ENCODE measurements at regions not wholly inside any gene's neighbourhood (a gene's known extent, or its start where the extent isn't known, plus 50 kb on each side); places are given as distances from the start of the nearest gene placed in this dataset.
A peak's percentile ranks its signal among the peaks of the same experiment; 100 is the strongest.

DNA sequence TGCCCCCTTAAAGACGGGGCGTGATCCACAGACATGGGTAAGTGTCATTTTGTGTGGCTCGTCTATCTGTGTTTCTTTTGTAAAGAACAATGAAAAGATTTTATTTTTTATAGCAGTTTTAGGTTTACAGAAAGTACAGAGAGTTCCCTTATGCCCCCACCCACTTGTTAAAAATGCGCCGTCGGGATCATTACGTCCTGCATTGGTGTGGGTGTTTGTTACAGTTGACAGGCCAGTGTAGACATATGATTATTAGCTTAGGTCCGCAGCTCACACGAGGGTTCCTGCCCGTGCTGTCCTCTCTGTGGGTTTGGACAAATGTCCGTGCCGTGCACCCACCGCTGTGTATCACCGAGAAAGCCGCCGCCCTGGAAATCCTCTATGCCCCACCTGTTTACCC lies 50.5 kb downstream of the RGS12 start:
- DNase-seq: no peak

DNA sequence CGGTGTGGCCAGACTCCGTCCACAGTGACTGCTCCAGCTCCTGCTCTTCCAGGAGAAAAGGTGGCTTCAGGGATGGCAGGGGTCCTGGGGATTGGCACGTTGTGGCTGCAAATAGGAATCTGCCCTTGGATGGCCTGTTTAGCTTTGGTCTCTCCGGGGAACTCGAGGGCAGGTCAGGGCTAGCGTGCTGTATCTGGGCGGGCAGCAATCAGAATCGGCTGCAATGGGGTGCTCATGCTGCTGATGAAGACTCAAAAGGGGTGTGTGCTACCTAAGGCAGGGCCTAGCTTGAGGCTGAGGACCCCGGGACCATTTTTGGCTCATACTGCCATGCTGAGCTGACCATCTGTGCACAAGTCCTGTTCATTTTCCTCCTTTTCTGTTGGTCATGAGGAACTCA lies 51.3 kb downstream of the RGS12 start:
- DNase-seq: no peak

DNA sequence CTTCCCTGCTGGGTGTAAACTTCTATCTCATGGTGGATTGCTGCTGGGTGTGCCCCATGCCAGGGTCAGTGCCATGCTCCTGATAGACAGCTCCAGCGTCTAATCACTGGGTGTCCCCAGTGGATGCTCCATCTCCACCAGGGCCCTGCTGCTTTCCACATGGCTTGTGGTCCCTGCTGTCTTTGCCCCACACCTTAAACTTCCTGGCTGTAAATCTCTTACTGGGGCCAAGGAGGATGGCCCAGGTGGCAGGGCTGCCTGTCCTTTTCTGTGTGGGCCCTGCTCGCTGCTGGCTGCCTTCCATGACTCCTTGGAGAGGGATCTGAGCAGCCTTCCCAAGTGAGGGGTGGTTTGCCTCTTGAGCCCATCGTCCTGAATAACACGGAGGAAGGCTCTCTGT lies 51.8 kb downstream of the RGS12 start:
- no peak for DNase-seq

DNA sequence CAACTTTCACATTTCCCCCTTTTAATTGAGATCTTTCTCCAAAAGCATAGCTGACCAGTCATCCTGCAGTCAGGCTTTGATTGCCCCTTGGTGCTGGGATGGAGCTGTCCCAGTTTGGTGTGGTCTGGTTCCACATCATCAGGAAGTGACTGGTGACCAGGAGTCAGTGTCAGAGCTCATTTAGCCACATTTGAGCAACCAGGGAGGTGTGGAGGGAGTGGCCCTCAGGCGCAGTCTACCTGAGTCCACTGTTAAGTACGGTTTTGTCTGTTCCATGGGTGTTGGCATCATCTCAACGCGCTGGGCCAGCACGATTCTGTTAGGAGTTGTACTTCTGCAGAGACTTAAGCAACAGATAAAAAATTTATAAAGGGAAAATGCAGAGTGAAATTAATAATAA lies 52.6 kb downstream of the RGS12 start:
- no peak for DNase-seq

DNA sequence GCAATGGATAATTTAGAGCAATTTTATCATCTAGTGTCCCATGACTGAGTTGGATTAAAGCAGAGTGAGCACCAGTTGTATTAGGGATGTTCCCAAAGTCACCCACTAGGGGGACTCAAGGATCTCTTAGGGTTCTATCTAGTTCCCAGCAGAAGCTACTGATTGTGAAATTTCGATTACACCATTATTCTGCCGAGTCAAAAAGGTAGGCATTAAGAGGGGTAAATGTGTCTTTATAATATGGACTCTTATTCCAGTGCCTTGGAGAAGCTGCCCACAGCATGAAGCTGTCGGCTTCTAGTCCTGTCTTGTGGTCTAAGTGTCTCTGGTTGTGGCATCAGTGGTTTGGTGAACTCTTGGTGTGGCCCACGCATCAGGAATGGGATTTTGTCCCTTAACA lies 53.3 kb downstream of the RGS12 start:
- DNase-seq: peak; percentile 77

DNA sequence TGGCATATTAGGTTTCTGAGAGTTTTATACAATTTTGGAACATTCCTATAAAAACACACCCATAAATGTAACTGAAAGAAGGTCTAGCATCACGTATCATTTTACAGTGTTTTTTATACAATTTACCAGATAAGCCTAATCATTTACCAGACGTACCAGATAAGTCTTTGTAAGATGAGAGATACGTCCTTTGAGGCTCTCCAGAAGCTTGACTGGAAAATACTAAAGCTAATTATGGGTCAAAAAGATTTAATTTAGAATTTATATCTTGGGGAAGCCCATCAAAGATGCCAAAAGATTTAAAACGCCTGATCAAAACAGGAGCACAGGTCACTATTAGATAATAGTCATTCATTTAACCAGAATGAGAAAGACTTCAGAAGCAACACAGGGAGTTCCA lies 55.0 kb downstream of the RGS12 start:
- DNase-seq: no peak

DNA sequence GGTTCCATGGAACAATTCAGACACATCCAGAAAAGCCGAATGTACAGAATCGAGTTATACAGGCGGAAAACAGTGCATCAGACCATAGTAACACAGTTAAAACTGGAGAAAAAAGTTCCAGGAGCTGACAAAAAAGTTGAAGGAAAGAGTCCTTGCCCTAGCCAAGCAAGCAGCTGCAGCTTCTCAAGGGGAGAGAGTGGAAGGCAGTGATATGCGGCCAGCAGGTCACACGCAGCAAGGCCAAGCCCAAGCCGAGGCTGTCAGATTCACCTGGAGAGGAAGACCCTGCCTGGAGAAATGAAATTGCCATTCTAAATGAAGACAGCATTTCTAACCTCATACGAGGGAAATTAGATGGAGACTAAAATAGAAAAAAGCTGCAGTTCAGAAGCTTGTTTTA lies 55.8 kb downstream of the RGS12 start:
- no peak for DNase-seq

DNA sequence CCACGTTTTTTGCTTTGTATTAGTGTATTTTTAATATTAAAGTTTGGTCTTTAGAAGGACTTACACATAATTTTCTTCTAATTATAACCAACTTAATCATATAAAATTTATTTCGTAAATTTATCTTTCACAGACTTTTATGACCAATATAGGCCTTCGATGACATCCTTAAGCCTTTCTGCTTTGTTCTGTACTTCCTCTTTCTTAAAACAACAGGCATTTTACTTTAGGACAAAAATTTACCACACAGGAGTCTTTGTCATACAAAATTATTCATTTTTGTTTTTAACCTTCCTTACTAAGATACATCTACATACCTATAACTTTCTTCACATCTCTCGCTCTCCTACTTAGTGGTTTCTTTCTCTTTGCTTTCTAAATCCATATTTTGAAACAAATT lies 56.3 kb downstream of the RGS12 start:
- DNase-seq: no peak

DNA sequence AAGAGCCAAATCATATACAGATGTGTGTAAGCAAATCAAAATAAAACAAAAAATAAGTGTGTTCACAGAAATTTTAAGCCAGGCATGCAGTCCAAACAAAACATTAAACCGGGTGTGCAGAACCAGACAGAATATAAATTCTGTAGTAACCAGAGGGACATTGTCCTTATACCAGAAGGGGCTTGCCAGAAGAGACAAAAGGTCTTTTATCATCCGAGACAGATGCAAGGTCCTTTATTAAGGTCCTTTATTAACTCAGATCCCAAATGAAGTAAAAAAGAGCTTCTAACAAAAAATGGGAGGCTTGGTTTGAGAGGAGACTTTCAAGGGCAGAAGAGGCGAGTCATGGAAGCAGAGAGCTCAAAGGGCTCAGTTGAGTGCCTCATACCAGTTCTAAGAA lies 59.2 kb downstream of the RGS12 start:
- no peak for DNase-seq

DNA sequence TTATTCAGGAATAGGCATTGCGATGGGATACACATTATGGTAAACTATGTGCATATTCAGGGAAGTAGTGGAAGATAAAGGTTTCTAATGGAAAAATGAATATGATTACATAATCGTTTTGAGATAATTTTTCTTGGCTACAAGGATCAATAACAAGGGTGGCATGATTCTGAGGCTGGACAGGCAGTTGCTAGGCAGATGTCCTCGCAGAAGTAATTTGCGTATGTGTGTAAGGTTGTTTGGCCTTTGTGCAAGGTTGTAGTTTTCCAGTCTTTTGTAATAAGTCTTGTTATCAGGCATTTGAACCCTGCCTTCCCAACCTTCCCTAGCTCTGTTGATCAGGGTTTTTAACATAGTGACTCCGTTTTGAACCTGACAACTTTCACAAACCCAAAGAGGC lies 59.7 kb downstream of the RGS12 start:
- DNase-seq: no peak

DNA sequence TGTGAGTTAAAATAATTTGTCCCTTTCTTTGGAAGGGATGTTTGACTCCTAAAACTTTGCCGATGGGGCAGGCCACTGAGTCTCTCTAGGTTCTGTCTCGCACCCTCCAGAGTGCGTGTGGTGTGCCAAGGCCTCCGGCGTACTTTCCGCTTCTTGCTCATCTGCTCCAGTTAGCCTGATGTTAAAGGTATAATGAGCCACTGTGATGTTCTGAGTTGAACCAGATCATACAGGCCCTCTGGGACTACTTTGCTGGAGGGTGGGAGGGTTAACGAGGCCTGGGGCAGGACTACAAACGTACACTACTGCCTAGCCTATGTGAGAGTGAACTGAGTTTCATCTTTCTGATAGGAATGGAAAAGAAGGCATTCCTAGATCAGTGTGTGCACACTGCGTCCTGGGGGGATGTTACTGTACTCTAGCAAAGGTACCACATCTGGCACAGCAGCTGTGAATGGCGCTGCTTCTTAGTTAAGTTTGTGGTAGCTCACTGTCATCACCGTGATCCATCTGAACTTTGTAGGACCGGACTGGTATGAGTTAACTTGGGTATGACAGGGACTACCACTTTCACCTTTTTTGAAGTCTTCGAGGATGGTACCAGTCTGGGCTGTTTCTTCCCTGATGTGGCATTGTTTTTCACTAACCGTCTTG lies 60.2 kb downstream of the RGS12 start:
- DNase-seq: no peak

DNA sequence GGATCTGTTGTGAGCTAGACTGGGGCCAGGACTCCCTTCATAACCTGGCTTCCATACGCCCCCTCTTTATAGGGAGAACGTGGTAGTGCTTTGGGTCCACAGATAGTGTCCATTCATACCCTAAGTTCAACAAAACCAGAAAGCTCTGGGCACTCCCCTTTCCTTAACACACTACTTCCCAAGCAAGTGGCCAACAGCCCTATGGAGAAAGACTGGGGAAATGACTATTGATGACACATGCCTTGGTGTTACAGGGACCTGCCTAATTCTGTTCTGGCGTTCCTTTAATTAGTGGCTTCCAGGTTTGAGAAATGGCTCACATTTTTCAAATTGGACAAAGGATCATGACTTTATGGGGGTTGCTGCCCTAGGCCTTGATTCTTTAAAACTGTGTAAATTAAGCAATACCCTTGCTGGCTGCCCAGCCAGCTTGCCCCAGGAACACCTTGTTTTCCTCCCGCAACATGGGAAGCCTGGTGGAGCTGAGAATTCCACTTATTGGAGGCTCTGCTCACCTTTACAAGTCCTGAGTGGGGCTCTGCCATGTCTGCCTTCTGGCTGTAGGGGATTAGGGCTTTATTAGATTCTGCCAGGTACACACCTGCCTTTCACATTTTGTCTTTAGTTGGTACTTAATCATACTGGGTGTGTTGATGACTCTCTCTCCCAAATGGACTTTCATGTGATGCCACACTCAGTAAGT lies 61.1 kb downstream of the RGS12 start:
- DNase-seq: no peak

DNA sequence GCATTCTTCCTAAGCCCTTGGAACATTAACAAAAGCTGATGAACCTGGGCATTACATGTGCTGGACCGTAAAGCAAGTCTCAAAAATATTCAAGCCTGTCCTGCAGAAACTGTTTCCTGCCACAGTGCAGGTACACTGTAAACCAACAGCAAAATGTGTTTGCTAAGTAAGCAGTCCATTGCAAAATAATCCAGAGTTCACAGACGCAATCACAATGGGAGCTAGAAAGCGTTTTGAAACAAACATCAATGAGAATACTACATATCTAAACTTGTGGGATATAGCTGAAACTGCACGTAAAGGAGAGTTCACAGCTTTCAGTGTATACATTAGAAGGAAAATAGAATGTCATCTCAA lies 61.6 kb downstream of the RGS12 start:
- DNase-seq: no peak

DNA sequence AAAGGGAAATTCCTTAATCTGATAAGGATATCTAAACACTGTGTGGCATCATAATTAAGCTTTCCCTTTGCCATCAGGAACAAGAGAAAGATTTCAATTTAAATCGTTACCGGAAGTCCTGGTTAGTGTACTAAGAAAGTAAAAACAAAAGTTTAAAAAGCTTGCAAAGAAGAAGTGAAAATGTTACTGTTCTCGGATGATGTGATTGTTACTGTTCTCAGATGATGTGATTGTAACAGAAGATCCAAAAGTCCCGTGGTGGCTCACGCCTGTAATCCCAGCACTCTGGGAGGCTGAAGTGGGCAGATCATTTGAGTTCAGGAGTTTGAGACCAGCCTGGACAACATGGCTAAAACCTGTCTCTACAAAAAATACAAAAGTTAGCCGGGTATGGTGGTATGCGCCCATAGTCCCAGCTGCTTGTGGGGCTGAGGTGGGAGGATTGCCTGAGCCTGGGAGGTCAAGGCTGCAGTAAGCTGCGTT lies 62.5 kb downstream of the RGS12 start:
- DNase-seq: no peak

DNA sequence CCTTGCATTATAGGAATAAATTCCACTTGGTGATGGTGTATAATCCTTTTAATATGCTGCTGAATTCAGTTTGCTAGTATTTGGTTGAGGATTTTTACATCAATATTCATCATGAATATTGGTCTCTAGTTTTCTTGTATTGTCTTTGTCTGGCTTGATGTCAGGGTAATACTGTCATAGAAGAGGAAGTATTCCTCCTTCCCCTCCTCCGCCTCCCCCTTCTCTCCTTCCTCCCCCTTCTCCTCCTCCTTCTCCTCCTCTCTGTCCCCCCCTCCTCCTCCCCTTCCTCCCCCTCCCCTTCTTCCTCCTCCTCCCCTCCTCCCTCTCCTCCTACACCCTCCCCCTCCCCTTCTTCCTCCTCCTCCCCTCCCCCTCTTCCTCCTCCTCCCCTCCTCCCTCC lies 65.8 kb downstream of the RGS12 start:
- DNase-seq: no peak

DNA sequence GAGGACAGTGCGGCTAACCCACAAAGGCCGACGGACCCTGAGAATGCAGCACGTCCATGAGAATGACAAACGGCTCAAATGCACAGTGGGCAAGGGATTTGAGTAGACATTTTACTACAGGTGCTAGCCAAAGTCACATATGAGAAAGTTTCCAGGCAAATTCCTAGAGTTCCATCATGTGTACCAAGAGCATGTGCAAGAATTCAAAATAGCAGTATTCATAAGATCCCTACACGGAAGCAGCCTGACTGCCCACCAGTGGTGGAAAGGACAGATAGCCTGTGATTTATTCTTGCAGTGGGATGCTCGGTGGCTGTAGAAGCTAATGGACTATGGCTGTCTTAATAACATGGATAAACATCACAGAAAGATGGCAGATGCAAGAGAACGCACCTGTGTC lies 68.0 kb downstream of the RGS12 start:
- DNase-seq: no peak

DNA sequence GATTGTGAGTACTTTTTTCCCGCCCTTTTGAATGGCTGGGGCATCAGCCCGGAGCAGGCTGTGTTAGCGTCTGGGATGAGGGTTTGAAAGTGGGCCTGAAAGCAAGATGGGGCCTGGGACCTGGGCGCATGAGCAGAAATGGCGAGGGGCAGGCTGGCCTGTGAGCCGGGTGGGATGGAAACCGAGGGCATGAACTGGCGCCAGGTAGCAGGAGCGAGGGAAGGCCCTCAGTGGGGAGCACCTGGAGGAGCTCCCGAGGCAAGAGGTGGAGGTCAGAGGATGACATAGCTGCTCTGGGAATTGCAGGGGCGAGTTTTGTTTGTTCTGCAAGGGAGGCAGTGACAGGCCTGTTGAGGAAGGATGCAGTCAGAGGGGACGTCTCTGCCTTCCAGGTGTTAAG lies 68.6 kb downstream of the RGS12 start:
- DNase-seq: no peak

DNA sequence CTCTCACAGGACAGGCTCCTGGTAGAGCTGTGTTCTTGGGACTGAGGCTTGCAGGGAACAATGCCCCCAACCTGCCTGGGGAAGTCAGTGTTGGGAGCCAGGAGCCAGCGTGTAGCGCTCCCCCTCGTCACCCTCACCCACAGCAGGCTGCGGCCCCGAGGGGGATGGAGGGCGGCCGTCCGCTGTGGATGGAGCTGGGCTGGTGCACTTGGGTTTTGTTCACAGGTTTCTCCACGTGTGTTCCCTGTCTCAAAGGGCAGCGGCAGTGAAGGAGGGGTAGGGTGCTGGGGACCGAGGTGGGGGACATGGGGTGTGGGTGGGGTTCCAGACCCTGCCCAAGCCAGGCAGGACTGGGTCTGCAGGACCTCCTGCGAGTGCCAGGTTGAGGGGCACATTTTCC lies 69.1 kb downstream of the RGS12 start:
- no peak for DNase-seq

DNA sequence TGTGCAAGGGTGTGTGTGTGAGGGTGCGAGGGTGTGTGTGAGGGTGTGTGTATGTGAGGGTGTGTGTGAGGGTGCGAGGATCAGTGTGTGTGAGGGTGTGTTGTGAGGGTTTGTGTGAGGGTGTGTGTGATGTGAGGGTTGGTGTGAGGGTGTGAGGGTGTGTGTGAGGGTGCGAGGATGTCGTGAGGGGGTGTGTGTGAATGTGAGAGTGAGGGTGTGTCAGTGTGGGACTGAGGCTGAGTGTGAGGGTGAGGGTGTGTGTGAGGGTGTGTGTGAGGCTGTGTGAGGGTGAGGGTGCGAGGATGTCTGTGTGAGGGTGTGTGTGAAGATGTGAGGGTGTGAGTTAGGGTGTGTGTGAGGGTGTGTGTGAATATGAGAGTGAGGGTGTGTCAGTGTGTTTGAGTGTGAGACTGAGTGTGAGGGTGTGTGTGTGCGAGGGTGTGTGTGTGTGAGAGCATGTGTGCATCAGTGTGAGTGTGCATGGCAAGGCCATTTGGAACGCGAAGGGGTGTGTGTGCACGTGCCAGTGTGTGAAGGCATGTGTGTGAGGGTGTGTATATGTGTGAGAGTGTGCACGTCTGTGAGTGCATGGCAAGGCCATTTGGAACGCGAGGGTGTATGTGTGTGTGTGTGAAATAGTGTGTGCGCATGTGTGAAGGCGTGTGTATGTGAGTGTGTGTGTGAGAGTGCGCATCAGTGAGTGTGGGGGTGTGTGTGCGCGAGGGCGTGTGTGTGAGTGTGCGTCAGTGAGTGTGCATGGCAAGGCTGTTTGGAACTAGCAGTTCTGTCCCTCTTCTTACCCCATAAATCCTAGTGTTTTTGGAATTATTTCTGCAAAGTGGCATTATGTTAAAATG lies 69.8 kb downstream of the RGS12 start:
- DNase-seq: no peak

DNA sequence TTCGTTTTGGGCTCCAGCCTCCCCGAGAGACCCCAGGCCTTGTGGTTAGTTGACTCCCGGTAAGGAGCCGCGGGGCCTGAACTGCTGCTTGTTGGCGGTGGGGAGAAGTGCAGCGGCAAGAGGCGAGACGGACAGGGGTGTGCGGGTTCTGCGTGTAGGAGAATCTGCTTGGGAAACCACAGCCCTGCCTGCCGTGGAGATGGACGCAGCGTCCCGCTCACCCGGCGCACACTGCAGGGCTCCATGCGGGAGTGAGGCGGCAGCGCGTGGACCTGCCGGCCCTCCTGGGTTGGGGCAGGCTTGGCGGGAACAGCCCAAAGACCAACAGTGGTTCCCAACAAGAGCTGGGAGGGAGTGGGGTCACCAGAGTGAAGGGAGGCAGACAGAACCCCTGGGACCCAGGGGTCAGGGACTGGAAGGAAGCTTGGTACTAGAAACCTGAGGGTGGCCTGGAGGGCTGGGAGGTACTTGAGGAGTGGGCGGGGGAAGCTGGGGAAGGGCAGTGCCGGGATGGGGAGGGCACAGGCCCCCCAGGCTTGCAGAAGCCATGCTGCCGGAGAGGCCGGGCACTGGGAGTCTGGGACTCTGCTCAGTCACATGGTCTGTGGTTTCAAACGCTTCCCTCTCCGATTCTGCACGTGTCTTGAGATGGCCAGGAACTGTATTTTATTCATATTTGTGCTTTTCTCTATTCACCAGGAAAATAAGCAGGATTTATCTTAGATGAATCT lies 70.8 kb downstream of the RGS12 start:
- DNase-seq: no peak

DNA sequence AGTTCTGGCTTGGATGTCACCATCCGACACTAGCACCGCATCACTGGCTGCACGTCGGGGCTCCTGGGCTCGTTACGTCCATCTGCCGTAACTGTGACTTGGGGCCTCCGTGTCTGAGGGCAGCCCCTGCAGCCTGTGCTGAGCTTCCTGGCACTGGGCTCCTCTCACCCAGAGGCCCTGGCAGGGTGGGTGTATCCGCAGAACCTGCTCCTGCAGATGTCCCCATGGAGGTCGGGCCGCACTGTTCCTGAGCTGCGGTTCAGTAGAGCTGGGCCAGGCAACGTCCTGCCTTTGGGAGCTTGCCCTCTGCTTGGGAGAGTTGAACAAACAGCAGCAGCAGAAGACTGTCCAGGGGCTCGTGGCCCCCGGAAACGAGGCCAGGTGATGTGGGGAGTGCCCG lies 71.4 kb downstream of the RGS12 start:
- DNase-seq: no peak

DNA sequence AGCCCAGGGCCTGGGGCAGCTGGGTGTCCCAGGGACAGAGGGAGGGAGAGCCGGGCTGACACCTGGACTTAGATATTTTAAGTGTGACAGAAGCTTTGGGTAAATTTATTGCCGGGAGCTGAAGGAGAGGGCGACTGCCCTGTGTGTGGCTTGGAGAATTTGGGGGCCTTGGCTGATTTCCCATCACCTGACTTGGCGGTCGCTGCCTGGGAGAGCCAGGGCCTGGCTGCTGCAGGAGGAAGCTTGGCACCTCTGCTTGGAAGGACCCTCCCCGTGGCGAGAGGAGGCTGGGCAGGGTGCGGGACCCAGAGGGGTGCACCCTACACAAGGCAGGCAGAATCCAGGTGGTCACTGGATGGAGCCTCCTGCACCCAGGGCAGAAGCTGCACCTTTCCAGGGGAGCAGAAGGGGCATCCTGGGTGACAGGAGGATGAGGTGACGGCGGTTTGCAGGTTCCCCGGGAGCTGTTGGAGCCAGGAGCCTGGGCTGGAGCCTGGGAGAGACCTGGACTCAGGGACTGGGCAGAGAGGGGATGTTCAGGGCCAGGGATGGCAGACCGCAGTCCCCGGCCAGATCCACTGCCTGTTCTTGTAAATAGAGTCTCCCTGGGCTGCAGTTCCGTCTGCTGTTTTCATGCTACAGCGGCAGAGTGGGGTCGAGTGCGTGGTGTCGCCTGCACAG lies 72.0 kb downstream of the RGS12 start:
- DNase-seq: no peak

Data from skin of body (tissue), 1 donor.